GM12891 (cell line): ENCODE measurements at regions not wholly inside any gene's neighbourhood (a gene's known extent, or its start where the extent isn't known, plus 50 kb on each side); places are given as distances from the start of the nearest gene placed in this dataset.

Experiments used
- DNase-seq: peaks from one replicate; pipeline ENCODE4 v3.0.0; 2011; ENCODE audit warnings: low spot score; ENCODE audit not compliant: insufficient read length
- FAIRE-seq: peaks from 2 replicates; lab custom pipeline; 2011; peaks lifted over from hg19 to GRCh38; lab: Jason Lieb, UNC
- PAX5 ChIP-seq: IDR thresholded peaks from 2 replicates; pipeline ENCODE4 v1.6.1; 2011; ENCODE audit warnings: low read length, moderate library complexity, mild to moderate bottlenecking; ENCODE audit not compliant: insufficient read depth, severe bottlenecking
- POLR2A ChIP-seq: IDR thresholded peaks from 2 replicates; pipeline ENCODE4 v1.6.1; 2011; ENCODE audit warnings: low read depth, low read length, control low read depth
- POLR2AphosphoS5 ChIP-seq: IDR thresholded peaks from 2 replicates; pipeline ENCODE4 v1.6.1; 2011; ENCODE audit warnings: low read depth, low read length, control low read depth
- POU2F2 ChIP-seq: IDR thresholded peaks from 2 replicates; pipeline ENCODE4 v1.6.1; 2011; ENCODE audit warnings: low read depth, mild to moderate bottlenecking, control low read depth, low read length, moderate library complexity
- SPI1 ChIP-seq: IDR thresholded peaks from 2 replicates; pipeline ENCODE4 v1.6.1; 2011; ENCODE audit warnings: low read depth, low read length, control low read depth
- TAF1 ChIP-seq: IDR thresholded peaks from 2 replicates; pipeline ENCODE4 v1.6.1; 2011; ENCODE audit warnings: low read depth, low read length, control low read depth

DNA sequence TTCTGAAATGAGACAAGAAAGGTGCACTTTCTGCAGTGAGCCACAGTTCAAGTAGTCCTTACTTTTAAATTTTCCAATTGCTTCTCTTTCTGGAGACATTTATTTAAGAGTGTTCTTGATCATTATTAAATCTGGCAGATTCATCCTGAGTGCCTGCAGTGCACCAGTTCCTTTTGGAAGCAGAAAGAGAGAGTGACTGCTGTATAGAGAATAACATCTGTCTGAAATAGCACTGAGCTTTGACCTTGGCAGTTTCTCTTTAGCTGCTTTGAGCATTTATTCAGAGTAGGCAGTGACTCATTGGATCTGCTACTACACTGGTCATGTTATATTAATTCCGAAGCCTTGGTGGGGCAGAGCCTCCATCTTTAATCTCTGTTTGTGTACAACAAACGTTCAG is 1373.7 kb downstream of the PCDH9 start:
- no peak for TF ChIP-seq POLR2AphosphoS5
- no peak for TF ChIP-seq POU2F2
- TF ChIP-seq TAF1 = no peak
- no peak for TF ChIP-seq POLR2A
- no peak for TF ChIP-seq PAX5
- no peak for TF ChIP-seq SPI1
- DNase-seq (no peak), FAIRE-seq (no peak)

DNA sequence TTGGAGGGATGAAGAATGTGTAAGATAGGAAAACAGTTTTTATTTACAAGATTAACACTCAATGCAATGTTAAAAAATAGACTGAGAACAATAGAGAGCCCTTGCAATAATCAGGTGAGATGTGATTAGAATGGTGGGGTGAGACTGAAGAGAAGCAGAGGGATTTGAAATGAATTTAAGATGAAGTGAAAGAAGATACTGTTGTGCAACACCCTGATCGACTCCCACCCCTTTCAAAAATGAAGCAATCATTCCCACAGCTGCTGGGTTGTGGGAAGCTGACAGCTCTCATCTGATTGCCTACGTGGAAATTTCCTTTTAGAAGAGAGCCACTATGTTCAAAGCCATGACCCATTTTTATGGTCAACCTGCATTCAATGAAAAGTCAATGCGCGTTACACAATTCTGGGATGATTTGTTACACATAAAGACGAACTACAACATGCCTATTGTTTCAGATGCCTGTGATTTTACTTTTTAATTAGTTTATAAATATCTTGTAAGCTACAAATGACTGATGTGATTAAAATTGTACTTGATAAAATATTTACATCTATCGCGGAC is 1374.8 kb downstream of the PCDH9 start:
- FAIRE-seq = no peak
- no peak for TF ChIP-seq TAF1
- TF ChIP-seq POLR2AphosphoS5 = no peak
- no peak for TF ChIP-seq PAX5
- no peak for TF ChIP-seq POLR2A
- no peak for TF ChIP-seq SPI1
- TF ChIP-seq POU2F2 = no peak
- no peak for DNase-seq

DNA sequence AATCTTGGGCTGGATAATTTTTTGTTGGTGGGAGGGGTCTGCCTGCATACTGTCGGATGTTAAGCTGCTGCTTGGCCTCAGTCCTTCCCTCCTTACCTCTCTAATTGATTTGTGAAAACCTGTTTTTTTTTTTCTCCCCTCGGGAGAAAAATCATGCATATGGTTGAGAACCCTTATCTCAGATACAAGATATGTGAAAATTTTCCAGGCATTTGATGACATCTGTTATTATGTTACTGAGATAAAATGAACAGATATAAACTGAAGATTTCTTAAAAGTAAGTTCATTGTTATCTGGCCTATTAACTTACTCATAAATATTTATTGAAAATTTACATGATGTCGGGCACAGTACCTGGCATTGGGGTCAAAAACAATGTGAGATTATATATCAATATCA is 1375.7 kb downstream of the PCDH9 start:
- TF ChIP-seq POLR2AphosphoS5 = no peak
- DNase-seq (no peak), FAIRE-seq (no peak)

DNA sequence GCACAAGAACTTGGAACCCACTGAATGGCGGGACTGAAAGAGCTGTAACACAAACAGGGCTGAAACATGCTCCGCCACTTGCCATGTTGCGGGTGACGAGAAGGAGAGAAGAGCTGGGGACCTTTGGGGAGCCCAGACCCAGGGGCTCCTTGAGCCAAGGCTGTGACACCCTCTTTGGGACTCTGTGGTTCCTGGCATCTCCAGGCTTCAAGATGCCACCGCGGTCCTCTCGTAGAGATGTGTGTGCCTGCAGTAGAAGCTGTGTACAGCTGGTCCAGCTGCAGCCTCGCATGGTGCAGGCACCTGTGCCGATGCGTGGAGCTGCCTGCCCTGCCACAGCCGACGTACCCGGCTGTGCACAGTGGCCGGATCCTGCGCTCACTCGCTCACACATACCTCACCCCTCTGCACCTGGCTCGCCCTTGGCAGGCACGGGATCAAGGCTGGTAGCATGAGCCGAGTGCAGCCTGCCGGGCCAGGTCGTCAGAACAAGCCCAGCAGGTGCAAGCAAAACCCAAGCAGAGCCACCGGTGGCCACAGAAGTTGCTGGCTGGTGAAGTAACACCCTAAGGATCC is 1385.8 kb downstream of the PCDH9 start:
- FAIRE-seq (no peak), DNase-seq (no peak)
- TF ChIP-seq TAF1 (no peak), PAX5 (no peak), POLR2A (no peak), SPI1 (no peak), POLR2AphosphoS5 (no peak), POU2F2 (no peak)

DNA sequence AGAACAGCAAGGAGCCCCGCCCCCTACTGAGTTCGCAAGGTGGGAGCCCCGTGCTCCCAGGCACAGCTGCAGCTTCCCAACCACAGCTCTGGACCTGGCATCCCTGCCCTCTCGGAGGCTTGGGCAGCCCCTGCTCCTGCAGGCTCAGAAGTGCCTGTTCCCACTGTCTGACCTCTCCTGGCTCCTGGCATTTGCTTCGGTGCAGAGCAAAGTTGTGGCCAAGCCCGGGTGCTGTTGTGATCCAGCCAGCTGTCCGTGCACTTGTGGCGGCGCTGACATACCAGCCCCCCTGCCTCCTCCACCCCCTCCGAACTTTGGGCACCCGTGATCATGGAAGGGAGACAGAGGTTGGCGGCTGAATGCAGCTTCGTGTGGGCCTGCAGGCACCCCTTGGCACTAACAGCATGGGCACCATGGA is 1386.8 kb downstream of the PCDH9 start:
- TF ChIP-seq POU2F2 = no peak
- TF ChIP-seq PAX5 = no peak
- no peak for TF ChIP-seq POLR2A
- TF ChIP-seq POLR2AphosphoS5 = no peak
- no peak for TF ChIP-seq SPI1
- TF ChIP-seq TAF1 = no peak
- no peak for DNase-seq
- no peak for FAIRE-seq

DNA sequence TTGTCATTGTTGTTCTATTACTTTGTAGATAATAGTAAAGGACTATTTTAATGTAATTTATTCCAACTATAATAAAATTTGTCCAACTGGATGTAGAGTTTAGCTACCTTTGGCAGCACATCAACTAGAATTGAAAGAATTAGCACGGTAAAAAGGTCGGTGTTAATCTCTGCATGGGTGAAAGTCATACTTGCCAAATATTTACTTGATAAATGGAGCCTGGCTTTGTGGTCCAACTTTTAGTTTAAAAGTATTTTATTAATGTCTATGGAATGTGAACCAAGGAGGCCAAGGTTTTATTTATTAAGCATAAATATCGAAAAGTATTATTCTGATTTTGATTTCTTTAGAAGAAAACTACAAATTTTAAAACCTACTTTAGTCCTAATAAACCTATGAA is 1389.0 kb downstream of the PCDH9 start:
- TF ChIP-seq POLR2A (no peak), POLR2AphosphoS5 (no peak), SPI1 (no peak), POU2F2 (no peak), PAX5 (no peak), TAF1 (no peak)
- DNase-seq = no peak
- FAIRE-seq = no peak

DNA sequence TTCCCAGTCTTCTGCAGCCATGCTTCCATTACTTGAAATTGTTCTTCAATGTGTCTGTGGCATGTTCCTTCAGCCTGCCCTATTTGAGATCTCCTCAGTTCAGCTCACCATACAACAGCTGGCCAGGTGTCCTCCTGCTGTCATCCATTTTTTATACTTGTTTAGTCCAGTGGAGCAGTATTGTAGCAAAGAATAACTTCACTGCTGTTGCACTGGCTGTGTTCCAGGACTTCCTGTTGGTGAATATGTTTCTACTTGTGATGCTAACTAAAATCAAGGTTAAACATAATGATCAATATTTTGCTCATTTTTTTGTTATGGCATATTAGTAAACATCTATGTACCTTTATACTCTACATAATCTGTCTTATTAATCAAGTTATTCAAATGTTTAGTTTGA is 1394.1 kb downstream of the PCDH9 start:
- no peak for DNase-seq
- FAIRE-seq = no peak

DNA sequence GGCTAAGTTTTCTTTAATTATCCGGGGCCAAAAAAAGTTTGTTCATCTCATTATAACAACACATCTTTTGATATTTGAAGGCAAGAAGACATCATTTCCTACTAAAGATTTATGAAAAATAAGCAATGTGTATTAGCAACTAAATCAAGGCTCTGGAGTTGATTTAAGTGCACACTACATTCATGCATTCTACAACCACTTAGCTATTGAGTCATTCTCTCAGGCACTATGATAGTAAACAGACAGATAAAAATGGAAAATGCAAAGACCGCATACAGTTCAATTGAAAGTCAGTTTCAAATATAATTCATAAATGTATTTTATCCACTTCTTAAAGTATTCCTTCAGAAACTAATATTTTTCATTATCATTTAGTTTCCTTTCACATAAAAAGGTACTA is 1395.2 kb downstream of the PCDH9 start:
- TF ChIP-seq POLR2A = no peak
- TF ChIP-seq POLR2AphosphoS5 = no peak
- TF ChIP-seq PAX5 = no peak
- TF ChIP-seq POU2F2 = no peak
- TF ChIP-seq SPI1 = no peak
- TF ChIP-seq TAF1 = no peak
- DNase-seq (no peak), FAIRE-seq (no peak)

More for the DNA sequence above, 1394.1 kb downstream of the PCDH9 start:
- no peak for TF ChIP-seq POLR2AphosphoS5

DNA sequence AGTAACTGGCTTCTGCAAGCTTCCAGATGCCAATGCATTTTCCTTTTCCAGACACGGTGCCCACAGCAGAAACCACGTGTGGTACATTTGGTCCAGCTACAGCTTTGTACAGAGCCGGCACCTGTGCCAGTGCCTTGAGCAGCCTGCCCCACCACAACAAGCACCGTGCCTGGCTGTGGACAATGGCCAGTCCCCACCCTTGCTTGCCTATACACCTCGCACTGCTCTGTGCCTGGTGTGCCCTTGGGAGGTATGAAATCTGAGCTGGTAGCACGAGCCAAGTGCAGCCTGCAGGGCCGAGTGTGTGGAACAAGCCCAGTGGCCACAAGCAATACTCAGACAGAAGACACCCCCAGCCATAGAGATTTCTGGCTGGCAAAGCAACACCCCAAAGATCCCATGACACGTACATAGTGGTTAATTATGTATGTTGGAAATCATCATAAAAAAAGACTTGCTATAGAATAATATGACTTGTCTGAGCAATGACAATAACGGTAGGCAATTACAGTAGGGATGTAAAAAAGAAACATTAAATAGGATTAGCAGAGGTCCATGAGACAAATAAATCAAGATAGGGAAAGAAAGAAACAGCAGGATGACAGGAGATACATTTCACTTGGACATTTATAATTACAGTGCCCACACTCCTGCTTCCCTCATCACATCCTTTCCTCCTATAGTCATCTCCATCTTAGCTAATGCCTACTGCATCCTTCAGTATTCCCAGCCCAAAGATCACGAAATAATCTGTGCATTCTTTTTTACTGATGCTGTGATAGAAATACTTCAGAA is 1399.5 kb downstream of the PCDH9 start:
- TF ChIP-seq POU2F2 (no peak), TAF1 (no peak), POLR2A (no peak), POLR2AphosphoS5 (no peak), PAX5 (no peak), SPI1 (no peak)
- FAIRE-seq (no peak), DNase-seq (no peak)

DNA sequence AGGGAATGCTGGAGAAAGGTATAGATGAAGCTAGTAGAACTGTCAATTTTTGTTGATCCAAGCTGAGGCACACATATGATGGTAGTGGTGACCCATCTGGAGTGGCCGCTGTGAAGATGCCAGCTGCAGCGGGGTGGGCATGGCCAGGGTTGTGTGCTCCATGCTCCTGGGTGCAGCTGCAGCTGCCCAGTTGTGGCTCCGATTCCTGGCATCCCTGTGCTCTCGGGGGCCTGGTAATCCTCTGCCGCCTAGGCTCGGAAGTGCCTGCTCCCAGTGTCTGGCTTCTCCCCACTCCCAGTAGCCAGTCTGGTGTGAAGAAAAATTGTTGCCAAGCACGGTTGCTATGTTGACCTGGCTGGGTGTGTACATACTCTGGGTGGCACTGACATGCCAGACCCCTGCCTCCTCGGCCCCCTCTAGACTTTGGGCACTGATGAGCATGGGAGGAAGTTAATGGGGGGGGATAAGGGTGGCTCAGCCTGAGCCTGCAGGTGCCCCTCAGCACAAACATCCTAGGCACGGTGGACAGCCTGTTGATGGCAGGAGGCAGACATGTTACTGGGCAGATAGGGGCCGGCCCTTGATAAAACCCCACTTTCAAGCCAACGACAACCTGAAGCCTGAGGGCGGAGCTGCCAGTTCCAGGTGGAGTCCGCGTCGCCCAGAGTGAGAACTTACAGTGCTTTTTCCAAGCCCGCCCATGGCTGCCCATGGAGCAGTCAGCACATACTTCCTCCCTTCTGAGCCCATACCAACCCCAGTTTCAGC is 1400.7 kb downstream of the PCDH9 start:
- DNase-seq (no peak), FAIRE-seq (no peak)
- TF ChIP-seq SPI1 = no peak
- no peak for TF ChIP-seq TAF1
- TF ChIP-seq POLR2AphosphoS5 = no peak
- TF ChIP-seq POLR2A = no peak
- no peak for TF ChIP-seq PAX5
- TF ChIP-seq POU2F2 = no peak

DNA sequence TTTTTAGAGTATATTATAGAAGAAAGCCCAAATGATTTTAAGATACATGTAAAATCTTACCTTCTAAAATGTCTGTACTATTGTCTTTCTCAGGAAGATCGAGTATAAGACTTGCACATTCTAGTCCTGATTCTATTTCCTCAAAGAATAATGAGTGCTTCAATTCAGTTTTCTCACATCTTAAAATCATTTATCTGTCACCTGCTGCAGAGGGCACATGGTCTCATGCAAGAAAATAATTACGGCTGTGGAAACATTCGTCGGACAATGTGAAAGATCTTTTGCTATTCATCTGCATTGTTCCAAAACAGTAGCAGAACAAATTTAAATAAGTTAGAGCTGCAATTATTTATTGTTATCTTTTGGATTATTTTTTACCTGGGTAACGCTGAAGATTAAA is 1403.5 kb downstream of the PCDH9 start:
- TF ChIP-seq SPI1 = no peak
- no peak for TF ChIP-seq POLR2AphosphoS5
- no peak for TF ChIP-seq POU2F2
- TF ChIP-seq PAX5 = no peak
- TF ChIP-seq POLR2A = no peak
- no peak for TF ChIP-seq TAF1
- DNase-seq = no peak
- FAIRE-seq = no peak
